Transverse colon (tissue), 4 donors: ENCODE measurements at regions not wholly inside any gene's neighbourhood (a gene's known extent, or its start where the extent isn't known, plus 50 kb on each side); places are given as distances from the start of the nearest gene placed in this dataset.

Source experiments
- DNase-seq: peaks from one replicate; pipeline ENCODE4 v3.0.0-alpha.2; 2019
- H3K27ac ChIP-seq, 4 donors: fragments of 200-600 bp; sonication (generic); 2 replicates each; pipeline ENCODE4 v1.5.1; 2016 to 2018; ENCODE audit warnings: inconsistent platforms in 4 of 4
- H3K27me3 ChIP-seq: fragments of 200-600 bp; sonication (generic); 2 replicates; pipeline ENCODE4 v1.5.1; 2017; ENCODE audit warnings: inconsistent platforms
- H3K36me3 ChIP-seq, 4 donors: fragments of 200-600 bp; sonication (generic); 2 replicates each; pipeline ENCODE4 v1.5.1; 2017 to 2019; ENCODE audit warnings: inconsistent platforms in 4 of 4
- H3K4me1 ChIP-seq, 4 donors: fragments of 200-600 bp; sonication (generic); 2 replicates each; pipeline ENCODE4 v1.5.1; 2017 to 2020; ENCODE audit warnings: inconsistent platforms in 4 of 4
- H3K4me3 ChIP-seq, 4 donors: fragments of 200-600 bp; sonication (generic); 1 replicate in 1 of 4; 2 replicates in 3 of 4; pipeline versions ENCODE4 v1.5.1 to v1.6.1; 2017 to 2019; ENCODE audit warnings: inconsistent platforms in 4 of 4
- H3K9me3 ChIP-seq, 2 donors: fragments of 200-600 bp; sonication (generic); 2 replicates each; pipeline ENCODE4 v1.5.1; 2017 to 2019; ENCODE audit warnings: inconsistent platforms in 2 of 2
- CTCF ChIP-seq, 5 experiments: fragments of 200-600 bp in 3 of 5; fragments of 450-650 bp in 2 of 5; sonication (generic) in 3 of 5; IDR thresholded peaks; 1 replicate in 2 of 5; 2 replicates in 3 of 5; pipeline ENCODE4 v1.5.1; 2016 to 2017; ENCODE audit warnings: antibody characterized with exemption in 5 of 5, inconsistent platforms in 3 of 5, mild to moderate bottlenecking in 2 of 5, moderate library complexity in 1 of 5
- EP300 ChIP-seq: sonication (generic); formaldehyde crosslinking; IDR thresholded peaks from one replicate; pipeline ENCODE4 v1.6.1; 2017; ENCODE audit warnings: antibody characterized with exemption, low read depth
- POLR2A ChIP-seq: fragments of 450-650 bp; IDR thresholded peaks from one replicate; pipeline ENCODE4 v1.6.1; 2016; ENCODE audit warnings: antibody characterized with exemption, mild to moderate bottlenecking, moderate library complexity
- POLR2AphosphoS5 ChIP-seq, 3 donors: sonication (generic); formaldehyde crosslinking; IDR thresholded peaks; one replicate each; pipeline ENCODE4 v1.6.1; 2016; ENCODE audit warnings: antibody characterized with exemption in 3 of 3
- WGBS, 2 donors: methylation state at CpG; one replicate each; pipeline ENCODE4 v1.1.5; 2018; ENCODE audit warnings: low coverage in 1 of 2; 5-methylcytosine and 5-hydroxymethylcytosine counted together
- in situ Hi-C, 4 donors: fragments of 200-750 bp; cut with MboI; loops; one replicate each; pipeline versions ENCODE4 v1.15.0 to v1.15.1; 2017; ENCODE audit warnings: low sequenced_read_pairs in 3 of 4, low pct_ligation_motif_present in 1 of 4, low pct_unique_long_range_greater_than_20kb in 1 of 4
- intact Hi-C: fragments of 100-400 bp; cut with DNase I; formaldehyde crosslinking; loops from one replicate; pipeline ENCODE4 v1.15.1; 2023; ENCODE audit warnings: low total_unique reads

GRCh38 chr5:61790678-61791077, 458.6 kb downstream of the ZSWIM6 start:
- Histone ChIP-seq H3K27me3 (no peaks in the 10 kb centered on the region), H3K36me3 (no peaks in the 10 kb centered on the region), H3K9me3 (no peaks in the 10 kb centered on the region), H3K4me1 (no peaks in the 10 kb centered on the region), H3K4me3 (no peak overlapping the region), H3K27ac (no peak overlapping the region)
- 54% methylated on average over 2 of the region's 2 CpGs; no CpG with 5 or more reads in 1 of the 2 donors for WGBS, 2 donors
- in situ Hi-C loops (no loop called here), intact Hi-C loops (no loop called here)
- TF ChIP-seq EP300 (no peak), CTCF (IDR thresholded peaks at IDR 0.05) (no peak), POLR2A (no peak), POLR2AphosphoS5 (IDR thresholded peaks at IDR 0.05) (no peak)
- peak; percentile 44 for DNase-seq

- H3K9me3 ChIP-seq, result no peaks in the 10 kb centered on the region
- no peaks in the 10 kb centered on the region for H3K36me3 ChIP-seq
- TF ChIP-seq POLR2A, result no peak
- no peak for TF ChIP-seq EP300
- TF ChIP-seq CTCF (IDR thresholded peaks at IDR 0.05), result no peak
- TF ChIP-seq POLR2AphosphoS5 (IDR thresholded peaks at IDR 0.05), result no peak
- no peak overlapping the region for H3K4me3 ChIP-seq
- intact Hi-C loops, result no loop called here
- H3K27ac ChIP-seq, result no peak overlapping the region
- in situ Hi-C loops, result no loop called here
- no peaks in the 10 kb centered on the region for H3K27me3 ChIP-seq
- H3K4me1 ChIP-seq, result no peaks in the 10 kb centered on the region
- no peak for DNase-seq
- 84 to 90% methylated on average over 4 of the region's 4 CpGs for WGBS, 2 donors
These were observed 464.7 kb downstream of the ZSWIM6 start for GRCh38 chr5:61796773-61797172.

- in situ Hi-C loops (no loop called here), intact Hi-C loops (no loop called here)
- no peaks in the 10 kb centered on the region for H3K4me1 ChIP-seq
- H3K27me3 ChIP-seq, result no peaks in the 10 kb centered on the region
- no peak for DNase-seq
- H3K27ac ChIP-seq, result no peak overlapping the region
- H3K4me3 ChIP-seq, result no peak overlapping the region
- no peak for TF ChIP-seq POLR2A
- no peak for TF ChIP-seq CTCF (IDR thresholded peaks at IDR 0.05)
- no peak for TF ChIP-seq EP300
- no peak for TF ChIP-seq POLR2AphosphoS5 (IDR thresholded peaks at IDR 0.05)
- no peaks in the 10 kb centered on the region for H3K9me3 ChIP-seq
- no peaks in the 10 kb centered on the region for H3K36me3 ChIP-seq
- WGBS, 2 donors, result 88 to 91% methylated on average over 1 to 4 of the region's 4 CpGs
These were observed 468.4 kb downstream of the ZSWIM6 start for GRCh38 chr5:61800450-61800849.

- Histone ChIP-seq H3K4me3 (no peak overlapping the region), H3K9me3 (no peaks in the 10 kb centered on the region), H3K4me1 (no peaks in the 10 kb centered on the region), H3K27me3 (no peaks in the 10 kb centered on the region), H3K36me3 (no peaks in the 10 kb centered on the region), H3K27ac (no peak overlapping the region)
- 44 to 52% methylated on average over 3 to 4 of the region's 4 CpGs for WGBS, 2 donors
- TF ChIP-seq POLR2AphosphoS5 (IDR thresholded peaks at IDR 0.05), result no peak
- no peak for TF ChIP-seq EP300
- TF ChIP-seq CTCF (IDR thresholded peaks at IDR 0.05), result no peak
- TF ChIP-seq POLR2A, result no peak
- intact Hi-C loops, result no loop called here
- DNase-seq, result no peak
- in situ Hi-C loops, result no loop called here
These were observed 469.1 kb downstream of the ZSWIM6 start for GRCh38 chr5:61801174-61801573.
